CD14-positive monocyte (primary cell): ENCODE measurements at regions not wholly inside any gene's neighbourhood (a gene's known extent, or its start where the extent isn't known, plus 50 kb on each side); places are given as distances from the start of the nearest gene placed in this dataset.

Experiments
- DNase-seq, 3 donors: peaks; one replicate each; pipeline ENCODE4 v3.0.0-alpha.2; 2011 to 2022
- H2AFZ ChIP-seq: 2 replicates; pipeline ENCODE4 v1.6.0; 2012; ENCODE audit warnings: mild to moderate bottlenecking, low read depth, low read length, inconsistent platforms; ENCODE audit not compliant: insufficient read depth, poor library complexity, severe bottlenecking
- H3K27ac ChIP-seq, 2 donors: 1 replicate in 1 of 2; 2 replicates in 1 of 2; pipeline ENCODE4 v1.5.1; 2012 to 2013; ENCODE audit warnings: low read length in 2 of 2, control low read depth in 1 of 2, inconsistent platforms in 1 of 2, low read depth in 1 of 2, mild to moderate bottlenecking in 1 of 2
- H3K27me3 ChIP-seq, 2 donors: one replicate each; pipeline versions ENCODE4 v1.6.0 to v1.6.1; 2011 to 2013; ENCODE audit warnings: low read length in 2 of 2; ENCODE audit not compliant: control insufficient read depth in 2 of 2, insufficient read depth in 2 of 2
- H3K36me3 ChIP-seq, 2 donors: replicated peaks in 1 of 2; 1 replicate in 1 of 2; 2 replicates in 1 of 2; pipeline versions ENCODE4 v1.5.1 to v1.6.1; 2012 to 2013; ENCODE audit warnings: low read length in 2 of 2, control low read depth in 1 of 2, inconsistent platforms in 1 of 2, mild to moderate bottlenecking in 1 of 2; ENCODE audit not compliant: insufficient read depth in 2 of 2, control insufficient read depth in 1 of 2
- H3K4me1 ChIP-seq, 2 donors: 1 replicate in 1 of 2; 2 replicates in 1 of 2; pipeline versions ENCODE4 v1.5.1 to v1.6.1; 2012 to 2013; ENCODE audit warnings: low read length in 2 of 2, control low read depth in 1 of 2, inconsistent platforms in 1 of 2, mild to moderate bottlenecking in 1 of 2, moderate library complexity in 1 of 2; ENCODE audit not compliant: insufficient read depth in 2 of 2, control insufficient read depth in 1 of 2
- H3K4me2 ChIP-seq: replicated peaks from 2 replicates; pipeline ENCODE3; 2012; ENCODE audit warnings: low read length, moderate library complexity, mild to moderate bottlenecking; ENCODE audit not compliant: poor library complexity, severe bottlenecking; ENCODE audit errors: extremely low read depth
- H3K4me3 ChIP-seq, 3 experiments: fragments of 200-600 bp in 1 of 3; sonication (generic) in 1 of 3; replicated peaks in 1 of 3; 1 replicate in 2 of 3; 2 replicates in 1 of 3; pipeline ENCODE4 v1.5.1; 2011 to 2013; ENCODE audit warnings: low read length in 3 of 3, mild to moderate bottlenecking in 3 of 3, control low read depth in 2 of 3, low read depth in 2 of 3, inconsistent platforms in 1 of 3, moderate library complexity in 1 of 3
- H3K79me2 ChIP-seq: 2 replicates; pipeline ENCODE4 v1.6.0; 2012; ENCODE audit warnings: mild to moderate bottlenecking, control low read depth, inconsistent platforms, low read length, moderate library complexity; ENCODE audit not compliant: insufficient read depth
- H3K9ac ChIP-seq: 2 replicates; pipeline ENCODE4 v1.6.0; 2017; ENCODE audit warnings: low read length, mild to moderate bottlenecking; ENCODE audit not compliant: insufficient read depth, poor library complexity, severe bottlenecking
- H3K9me3 ChIP-seq, 2 donors: replicated peaks in 1 of 2; 1 replicate in 1 of 2; 2 replicates in 1 of 2; pipeline versions ENCODE4 v1.5.1 to v1.6.1; 2012 to 2013; ENCODE audit warnings: low read length in 2 of 2, control low read depth in 1 of 2; ENCODE audit not compliant: control insufficient read depth in 1 of 2, insufficient read depth in 1 of 2
- H4K20me1 ChIP-seq: 2 replicates; pipeline ENCODE4 v1.6.0; 2012; ENCODE audit warnings: mild to moderate bottlenecking, low read length, control low read depth, moderate library complexity; ENCODE audit not compliant: insufficient read depth
- H3K27ac Mint-ChIP-seq, 7 donors: one replicate each; pipeline ENCODE4 v1.8.0; 2020; ENCODE audit warnings: mild to moderate bottlenecking in 7 of 7, mixed read lengths in 7 of 7, moderate library complexity in 6 of 7, inconsistent platforms in 2 of 7
- H3K27me3 Mint-ChIP-seq, 3 donors: one replicate each; pipeline ENCODE4 v1.8.0; 2021 to 2022; ENCODE audit warnings: low read depth in 3 of 3, mild to moderate bottlenecking in 3 of 3, mixed read lengths in 3 of 3, moderate library complexity in 3 of 3, inconsistent platforms in 1 of 3
- H3K36me3 Mint-ChIP-seq, 2 donors: one replicate each; pipeline ENCODE4 v1.8.0; 2020; ENCODE audit warnings: mixed read lengths in 2 of 2, inconsistent platforms in 1 of 2, mild to moderate bottlenecking in 1 of 2
- H3K4me1 Mint-ChIP-seq: one replicate; pipeline ENCODE4 v1.8.0; 2020; ENCODE audit warnings: mild to moderate bottlenecking, mixed read lengths
- H3K4me3 Mint-ChIP-seq, 2 donors: one replicate each; pipeline ENCODE4 v1.8.0; 2020; ENCODE audit warnings: mild to moderate bottlenecking in 2 of 2, mixed read lengths in 2 of 2, moderate library complexity in 1 of 2
- H3K9me3 Mint-ChIP-seq, 7 donors: one replicate each; pipeline ENCODE4 v1.8.0; 2020 to 2022; ENCODE audit warnings: mixed read lengths in 7 of 7, mild to moderate bottlenecking in 6 of 7, moderate library complexity in 6 of 7, inconsistent platforms in 2 of 7
- WGBS: methylation state at CpG from one replicate; pipeline ENCODE4 v1.1.5; 2013; ENCODE audit warnings: missing lambda C conversion rate; ENCODE audit not compliant: insufficient coverage; 5-methylcytosine and 5-hydroxymethylcytosine counted together
- intact Hi-C, 2 donors: fragments of 100-400 bp; cut with micrococcal nuclease; formaldehyde crosslinking; loops; one replicate each; pipeline versions ENCODE4 v1.15.0 to v1.15.1; 2023
- TF ChIP-seq, protein P1 (sequence below): fragments of 200-600 bp; IDR thresholded peaks from one replicate; pipeline ENCODE4 v1.8.0; 2022; ENCODE audit warnings: antibody characterized with exemption, mild to moderate bottlenecking

DNA sequence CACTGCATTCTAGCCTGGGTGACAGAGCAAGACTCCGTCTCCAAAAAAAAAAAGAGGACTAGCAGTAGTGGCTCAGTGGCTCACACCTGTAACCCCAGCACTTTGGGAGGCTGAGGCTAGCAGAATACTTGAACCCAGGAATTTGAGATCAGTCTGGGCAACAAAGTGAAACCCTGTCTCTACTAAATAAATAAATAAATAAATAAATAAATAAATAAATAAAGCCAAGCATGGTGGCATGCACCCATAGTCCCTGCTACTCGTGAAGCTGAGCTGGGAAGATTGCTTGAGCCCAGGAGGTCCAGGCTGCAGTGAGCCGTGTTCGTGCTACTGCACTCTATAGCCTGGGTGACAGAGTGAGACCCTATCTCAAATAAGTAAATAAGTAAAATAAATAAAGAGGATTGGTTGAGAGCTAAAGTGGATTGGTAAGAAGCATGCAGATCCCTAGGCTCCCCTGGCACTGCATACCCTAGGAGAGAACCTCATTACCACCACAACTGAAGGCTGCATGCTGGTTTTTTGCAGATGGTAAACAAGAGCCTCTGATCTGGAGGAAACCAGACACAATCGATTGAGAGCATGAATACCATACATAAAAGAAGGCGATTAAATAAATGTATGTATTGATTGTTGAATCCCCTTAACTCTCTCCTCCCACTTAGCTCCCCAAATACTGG lies 163.2 kb downstream of the REEP3 start:
- no peak overlapping the region for H2AFZ ChIP-seq
- no peak for DNase-seq
- H4K20me1 ChIP-seq: no peaks in the 10 kb centered on the region
- no peak overlapping the region for H3K27ac ChIP-seq
- no peaks in the 10 kb centered on the region for H3K79me2 ChIP-seq
- Mint-ChIP-seq H3K4me3 (no peak overlapping the region), H3K4me1 (peaks cover 7% of the 10 kb centered on the region), H3K9me3 (peaks cover 0 to 3% (median 0%) of the 10 kb centered on the region in 7 donors), H3K27me3 (peaks cover 0 to 6% (median 2%) of the 10 kb centered on the region in 3 donors), H3K27ac (no peak overlapping the region), H3K36me3 (no peaks in the 10 kb centered on the region)
- H3K4me2 ChIP-seq: no peak overlapping the region
- H3K4me3 ChIP-seq: no peak overlapping the region
- intact Hi-C loops: no loop called here
- TF ChIP-seq, protein P1, sequence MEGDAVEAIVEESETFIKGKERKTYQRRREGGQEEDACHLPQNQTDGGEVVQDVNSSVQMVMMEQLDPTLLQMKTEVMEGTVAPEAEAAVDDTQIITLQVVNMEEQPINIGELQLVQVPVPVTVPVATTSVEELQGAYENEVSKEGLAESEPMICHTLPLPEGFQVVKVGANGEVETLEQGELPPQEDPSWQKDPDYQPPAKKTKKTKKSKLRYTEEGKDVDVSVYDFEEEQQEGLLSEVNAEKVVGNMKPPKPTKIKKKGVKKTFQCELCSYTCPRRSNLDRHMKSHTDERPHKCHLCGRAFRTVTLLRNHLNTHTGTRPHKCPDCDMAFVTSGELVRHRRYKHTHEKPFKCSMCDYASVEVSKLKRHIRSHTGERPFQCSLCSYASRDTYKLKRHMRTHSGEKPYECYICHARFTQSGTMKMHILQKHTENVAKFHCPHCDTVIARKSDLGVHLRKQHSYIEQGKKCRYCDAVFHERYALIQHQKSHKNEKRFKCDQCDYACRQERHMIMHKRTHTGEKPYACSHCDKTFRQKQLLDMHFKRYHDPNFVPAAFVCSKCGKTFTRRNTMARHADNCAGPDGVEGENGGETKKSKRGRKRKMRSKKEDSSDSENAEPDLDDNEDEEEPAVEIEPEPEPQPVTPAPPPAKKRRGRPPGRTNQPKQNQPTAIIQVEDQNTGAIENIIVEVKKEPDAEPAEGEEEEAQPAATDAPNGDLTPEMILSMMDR: no peak
- H3K27me3 ChIP-seq: no peaks in the 10 kb centered on the region
- H3K9me3 ChIP-seq: no peaks in the 10 kb centered on the region
- no peaks in the 10 kb centered on the region for H3K36me3 ChIP-seq
- no peak overlapping the region for H3K9ac ChIP-seq
- 100% methylated on average over 1 of the region's 6 CpGs for WGBS
- H3K4me1 ChIP-seq: no peaks in the 10 kb centered on the region

DNA sequence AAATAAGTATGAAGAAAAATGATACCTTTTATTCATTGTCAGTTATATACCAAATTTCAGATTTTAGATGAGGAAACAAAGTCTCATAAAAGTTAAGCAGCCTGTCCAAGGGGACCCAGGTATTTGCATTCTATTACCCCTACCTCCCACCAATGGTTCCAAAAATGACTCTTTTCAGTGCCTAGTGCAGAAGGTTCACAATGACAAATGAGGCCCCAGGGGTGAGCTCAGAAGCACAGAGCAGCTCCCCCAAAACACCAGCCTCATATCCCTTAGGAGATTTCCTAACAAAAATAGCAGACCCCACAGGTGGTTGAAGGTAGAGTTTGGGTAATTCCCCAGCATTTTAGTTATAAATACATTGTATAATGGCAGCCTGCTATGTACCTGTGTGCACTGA lies 168.6 kb downstream of the REEP3 start:
- peaks cover 0 to 6% (median 0%) of the 10 kb centered on the region in 7 donors for H3K9me3 Mint-ChIP-seq
- peaks cover 12% of the 10 kb centered on the region for H3K4me1 Mint-ChIP-seq
- peaks cover 0 to 6% (median 1%) of the 10 kb centered on the region in 3 donors for H3K27me3 Mint-ChIP-seq
- H3K4me1 ChIP-seq: peaks cover 9 to 14% of the 10 kb centered on the region in 2 donors
- no peak overlapping the region for H2AFZ ChIP-seq
- intact Hi-C loops: no loop called here
- TF ChIP-seq, protein P1: no peak
- H3K4me3 ChIP-seq: no peak overlapping the region
- no peaks in the 10 kb centered on the region for H3K36me3 Mint-ChIP-seq
- H3K9me3 ChIP-seq: no peaks in the 10 kb centered on the region
- H4K20me1 ChIP-seq: no peaks in the 10 kb centered on the region
- no peak overlapping the region for H3K9ac ChIP-seq
- H3K27ac Mint-ChIP-seq: no peak overlapping the region
- H3K4me2 ChIP-seq: no peak overlapping the region
- H3K27ac ChIP-seq: no peak overlapping the region
- H3K79me2 ChIP-seq: no peaks in the 10 kb centered on the region
- no peak overlapping the region for H3K4me3 Mint-ChIP-seq
- DNase-seq: no peak
- no peaks in the 10 kb centered on the region for H3K27me3 ChIP-seq
- no peaks in the 10 kb centered on the region for H3K36me3 ChIP-seq
